ENCODE measurements at regions not wholly inside any gene's neighbourhood (a gene's known extent, or its start where the extent isn't known, plus 50 kb on each side); places are given as distances from the start of the nearest gene placed in this dataset.

- no peaks in the 10 kb centered on the region for H3K9me3 ChIP-seq (ENCODE audit: control insufficient read depth in 4 of 4, low read length in 3 of 4)
- TF ChIP-seq GABPA (IDR thresholded peaks at IDR 0.05 in 1 of 2, conservative IDR thresholded peaks at IDR 0.05 in 1 of 2): no peak
- TF ChIP-seq, protein P1, sequence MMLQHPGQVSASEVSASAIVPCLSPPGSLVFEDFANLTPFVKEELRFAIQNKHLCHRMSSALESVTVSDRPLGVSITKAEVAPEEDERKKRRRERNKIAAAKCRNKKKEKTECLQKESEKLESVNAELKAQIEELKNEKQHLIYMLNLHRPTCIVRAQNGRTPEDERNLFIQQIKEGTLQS (IDR thresholded peaks at IDR 0.05): no peak
- H3K4me3 ChIP-seq (ENCODE audit: low read depth in 1 of 3, low read length in 3 of 3): no peak overlapping the region
- H3K36me3 ChIP-seq (ENCODE audit: control insufficient read depth in 4 of 4, insufficient read depth in 3 of 4, low read depth in 1 of 4, low read length in 3 of 4): no peaks in the 10 kb centered on the region
- H3K27me3 ChIP-seq (ENCODE audit: control insufficient read depth in 4 of 4, insufficient read depth in 4 of 4, low read length in 3 of 4): no peaks in the 10 kb centered on the region
- no peak overlapping the region for H3K27ac ChIP-seq (ENCODE audit: low read depth in 1 of 2, low read length in 2 of 2)
- H3K4me1 ChIP-seq (ENCODE audit: control insufficient read depth in 4 of 4, insufficient read depth in 4 of 4, low read length in 3 of 4): no peaks in the 10 kb centered on the region
- H3K9ac ChIP-seq (ENCODE audit: low read depth in 1 of 2, low read length in 2 of 2): no peak overlapping the region
- 70% methylated on average over 4 of the region's 4 CpGs for WGBS
- DNase-seq (ENCODE audit: low spot score): no peak
Observed at GRCh38 chr14:39681782-39682399, 249.7 kb upstream of the FBXO33 start.

GRCh38 chr14:39680777-39681176, 248.5 kb upstream of the FBXO33 start:
- H3K9me3 ChIP-seq (ENCODE audit: control insufficient read depth in 4 of 4, low read length in 3 of 4): no peaks in the 10 kb centered on the region
- H3K4me1 ChIP-seq (ENCODE audit: control insufficient read depth in 4 of 4, insufficient read depth in 4 of 4, low read length in 3 of 4): no peaks in the 10 kb centered on the region
- DNase-seq (ENCODE audit: low spot score): no peak
- H3K36me3 ChIP-seq (ENCODE audit: control insufficient read depth in 4 of 4, insufficient read depth in 3 of 4, low read depth in 1 of 4, low read length in 3 of 4): no peaks in the 10 kb centered on the region
- no peak overlapping the region for H3K4me3 ChIP-seq (ENCODE audit: low read depth in 1 of 3, low read length in 3 of 3)
- H3K27ac ChIP-seq (ENCODE audit: low read depth in 1 of 2, low read length in 2 of 2): no peak overlapping the region
- no peaks in the 10 kb centered on the region for H3K27me3 ChIP-seq (ENCODE audit: control insufficient read depth in 4 of 4, insufficient read depth in 4 of 4, low read length in 3 of 4)
- H3K9ac ChIP-seq (ENCODE audit: low read depth in 1 of 2, low read length in 2 of 2): no peak overlapping the region
- no peak for TF ChIP-seq RXRA (IDR thresholded peaks at IDR 0.05)
- TF ChIP-seq, protein P1 (IDR thresholded peaks at IDR 0.05): no peak
- no peak for TF ChIP-seq RAD21 (IDR thresholded peaks at IDR 0.05)
- no peak for TF ChIP-seq HNF4G (IDR thresholded peaks at IDR 0.05)
- TF ChIP-seq GABPA (IDR thresholded peaks at IDR 0.05 in 1 of 2, conservative IDR thresholded peaks at IDR 0.05 in 1 of 2): no peak
- TF ChIP-seq HNF4A (conservative IDR thresholded peaks at IDR 0.05): no peak
- TF ChIP-seq SP1 (IDR thresholded peaks at IDR 0.05): no peak
- no peak for TF ChIP-seq JUND (IDR thresholded peaks at IDR 0.05)
- no peak for TF ChIP-seq TAF1 (conservative IDR thresholded peaks at IDR 0.05)
- no peak for TF ChIP-seq YY1 (IDR thresholded peaks at IDR 0.05)

DNA sequence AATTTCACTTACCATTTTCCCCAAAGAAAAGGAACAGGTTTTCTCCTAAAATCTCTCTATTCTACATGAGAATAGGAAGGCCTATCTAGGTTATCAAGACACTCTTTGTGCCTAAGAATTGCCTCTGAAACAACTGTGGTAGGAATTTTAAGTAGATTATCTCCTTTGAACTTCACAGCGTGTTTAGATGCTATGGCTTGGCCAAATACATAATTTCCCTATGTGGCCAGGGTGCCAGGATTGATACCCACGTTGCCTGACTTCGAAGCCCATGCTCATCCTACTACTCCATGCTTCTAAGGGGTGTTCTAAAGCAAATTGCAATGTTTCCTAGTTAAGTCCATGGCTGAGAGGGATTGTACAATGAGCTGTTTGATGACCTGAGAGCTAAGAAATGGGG, 241.5 kb upstream of the FBXO33 start:
- no peak for DNase-seq (ENCODE audit: low spot score)
- Histone ChIP-seq H3K9me3 (ENCODE audit: control insufficient read depth in 4 of 4, low read length in 3 of 4) (no peaks in the 10 kb centered on the region), H3K36me3 (ENCODE audit: control insufficient read depth in 4 of 4, insufficient read depth in 3 of 4, low read depth in 1 of 4, low read length in 3 of 4) (no peaks in the 10 kb centered on the region), H3K27ac (ENCODE audit: low read depth in 1 of 2, low read length in 2 of 2) (no peak overlapping the region), H3K27me3 (ENCODE audit: control insufficient read depth in 4 of 4, insufficient read depth in 4 of 4, low read length in 3 of 4) (no peaks in the 10 kb centered on the region), H3K4me3 (ENCODE audit: low read depth in 1 of 3, low read length in 3 of 3) (no peak overlapping the region), H3K4me1 (ENCODE audit: control insufficient read depth in 4 of 4, insufficient read depth in 4 of 4, low read length in 3 of 4) (no peaks in the 10 kb centered on the region), H3K9ac (ENCODE audit: low read depth in 1 of 2, low read length in 2 of 2) (no peak overlapping the region)
- 51% methylated on average over 3 of the region's 3 CpGs for WGBS
- TF ChIP-seq SP1 (IDR thresholded peaks at IDR 0.05) (no peak), NR2F2 (IDR thresholded peaks at IDR 0.05) (no peak), EGR1 (IDR thresholded peaks at IDR 0.05; ENCODE audit: low read depth in 2 of 2) (no peak), YY1 (IDR thresholded peaks at IDR 0.05) (no peak), RXRA (IDR thresholded peaks at IDR 0.05) (no peak), MAX (IDR thresholded peaks at IDR 0.05) (no peak), REST (IDR thresholded peaks at IDR 0.05) (no peak), HNF4A (conservative IDR thresholded peaks at IDR 0.05) (no peak), JUND (IDR thresholded peaks at IDR 0.05) (no peak)
- TF ChIP-seq, protein P2, sequence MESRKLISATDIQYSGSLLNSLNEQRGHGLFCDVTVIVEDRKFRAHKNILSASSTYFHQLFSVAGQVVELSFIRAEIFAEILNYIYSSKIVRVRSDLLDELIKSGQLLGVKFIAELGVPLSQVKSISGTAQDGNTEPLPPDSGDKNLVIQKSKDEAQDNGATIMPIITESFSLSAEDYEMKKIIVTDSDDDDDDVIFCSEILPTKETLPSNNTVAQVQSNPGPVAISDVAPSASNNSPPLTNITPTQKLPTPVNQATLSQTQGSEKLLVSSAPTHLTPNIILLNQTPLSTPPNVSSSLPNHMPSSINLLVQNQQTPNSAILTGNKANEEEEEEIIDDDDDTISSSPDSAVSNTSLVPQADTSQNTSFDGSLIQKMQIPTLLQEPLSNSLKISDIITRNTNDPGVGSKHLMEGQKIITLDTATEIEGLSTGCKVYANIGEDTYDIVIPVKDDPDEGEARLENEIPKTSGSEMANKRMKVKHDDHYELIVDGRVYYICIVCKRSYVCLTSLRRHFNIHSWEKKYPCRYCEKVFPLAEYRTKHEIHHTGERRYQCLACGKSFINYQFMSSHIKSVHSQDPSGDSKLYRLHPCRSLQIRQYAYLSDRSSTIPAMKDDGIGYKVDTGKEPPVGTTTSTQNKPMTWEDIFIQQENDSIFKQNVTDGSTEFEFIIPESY (IDR thresholded peaks at IDR 0.05): no peak
